OCI-LY7 (cell line): ENCODE measurements at regions not wholly inside any gene's neighbourhood (a gene's known extent, or its start where the extent isn't known, plus 50 kb on each side); places are given as distances from the start of the nearest gene placed in this dataset.
A peak's percentile ranks its signal among the peaks of the same experiment; 100 is the strongest.

Experiments
- BruUV-seq: library from RNA; stranded (reverse); fragments of 400-500 nt; replicated peaks from 2 replicates; lab custom pipeline; 2021; lab: Mats Ljungman, UMichigan
- CTCF ChIA-PET: fragments of 300-600 bp; sonication (Branson Sonifier 250); formaldehyde crosslinking; loops from one replicate; lab custom pipeline; 2022; ENCODE audit warnings: antibody characterized with exemption; ENCODE audit not compliant: unreplicated experiment; lab: Charles Lee
- POLR2A ChIA-PET: fragments of 300-600 bp; sonication (Branson Sonifier 250); formaldehyde crosslinking; loops from one replicate; lab custom pipeline; 2022; ENCODE audit warnings: antibody characterized with exemption; lab: Charles Lee
- DNase-seq: peaks from one replicate; pipeline ENCODE4 v3.0.0-alpha.2; 2015; ENCODE audit warnings: low spot score
- H2AFZ ChIP-seq: fragments of 200-600 bp; sonication (generic), shearing (Covaris generic); 2 replicates; pipeline ENCODE4 v1.6.1; 2014; ENCODE audit warnings: mild to moderate bottlenecking, antibody characterized with exemption, low read length, moderate library complexity
- H3K27ac ChIP-seq: fragments of 200-600 bp; sonication (generic); 2 replicates; pipeline ENCODE4 v1.5.1; 2014; ENCODE audit warnings: mixed run types, low read depth, mild to moderate bottlenecking, moderate library complexity, low read length, inconsistent platforms; ENCODE audit not compliant: poor library complexity, severe bottlenecking
- H3K36me3 ChIP-seq: fragments of 200-600 bp; sonication (generic); 2 replicates; pipeline ENCODE4 v1.6.1; 2014; ENCODE audit warnings: mild to moderate bottlenecking, antibody characterized with exemption, low read length, moderate library complexity, mixed read lengths; ENCODE audit not compliant: insufficient read depth
- H3K4me1 ChIP-seq: fragments of 200-600 bp; sonication (generic); 2 replicates; pipeline ENCODE4 v1.5.1; 2014; ENCODE audit warnings: mild to moderate bottlenecking, low read length; ENCODE audit not compliant: insufficient read depth, poor library complexity, severe bottlenecking
- H3K4me2 ChIP-seq: fragments of 200-600 bp; sonication (generic); 2 replicates; pipeline ENCODE4 v1.6.1; 2014; ENCODE audit warnings: mild to moderate bottlenecking, low read length
- H3K4me3 ChIP-seq: fragments of 200-600 bp; sonication (generic); 2 replicates; pipeline ENCODE4 v1.5.1; 2014; ENCODE audit warnings: mild to moderate bottlenecking, low read depth, low read length; ENCODE audit not compliant: poor library complexity, severe bottlenecking
- H3K79me2 ChIP-seq: fragments of 200-600 bp; sonication (generic); 2 replicates; pipeline ENCODE4 v1.6.1; 2016; ENCODE audit warnings: low read depth, mild to moderate bottlenecking, low read length, moderate library complexity, mixed read lengths; ENCODE audit not compliant: insufficient read depth
- H3K9me2 ChIP-seq: fragments of 200-600 bp; sonication (generic); 2 replicates; pipeline ENCODE4 v1.6.1; 2016; ENCODE audit warnings: mild to moderate bottlenecking, low read length, mixed read lengths; ENCODE audit not compliant: insufficient read depth
- H3K9me3 ChIP-seq: fragments of 200-600 bp; sonication (generic); 2 replicates; pipeline ENCODE4 v1.6.1; 2014; ENCODE audit warnings: mild to moderate bottlenecking, mixed run types, low read length, mixed read lengths
- H4K20me1 ChIP-seq: fragments of 200-600 bp; sonication (generic); 2 replicates; pipeline ENCODE4 v1.6.1; 2014; ENCODE audit warnings: mild to moderate bottlenecking, antibody characterized with exemption, low read length, moderate library complexity, mixed read lengths; ENCODE audit not compliant: insufficient read depth
- EZH2phosphoT487 ChIP-seq: fragments of 200-600 bp; sonication (generic); IDR thresholded peaks from 2 replicates; pipeline ENCODE4 v1.6.1; 2018; ENCODE audit warnings: low read depth, borderline replicate concordance, mild to moderate bottlenecking, mixed run types, antibody characterized with exemption, low read length, moderate library complexity, mixed read lengths
- intact Hi-C: fragments of 100-400 bp; cut with micrococcal nuclease; formaldehyde crosslinking; loops from one replicate; pipeline ENCODE4 v1.10.0; 2022; ENCODE audit not compliant: unreplicated experiment
- TF ChIP-seq, protein P1 (sequence below): fragments of 200-600 bp; sonication (generic); conservative IDR thresholded peaks from 2 replicates; pipeline ENCODE4 v1.5.1; 2014; ENCODE audit warnings: mild to moderate bottlenecking, antibody characterized with exemption, low read length, moderate library complexity, mixed read lengths

DNA sequence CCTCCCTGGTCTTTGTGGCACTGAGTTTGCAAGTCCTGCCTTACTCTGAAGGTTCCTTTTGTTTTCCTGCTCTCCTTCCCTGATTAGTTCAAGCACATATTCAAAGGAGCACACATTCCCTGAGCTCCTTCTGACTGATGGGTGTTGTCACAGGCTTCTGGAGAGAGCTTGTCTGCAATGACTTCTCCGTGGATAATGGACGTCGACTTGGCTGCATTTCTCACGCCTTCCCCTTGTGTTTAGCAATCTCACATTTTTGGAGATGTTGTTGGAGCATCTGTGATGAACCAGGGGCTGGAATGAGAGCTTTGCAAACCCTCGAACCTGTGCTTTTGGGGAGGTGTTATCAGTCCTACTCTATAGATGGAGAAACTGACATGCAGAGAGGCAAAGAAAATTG lies 375.4 kb upstream of the PROK2 start:
- Histone ChIP-seq H3K36me3 (no peaks in the 10 kb centered on the region), H3K79me2 (no peaks in the 10 kb centered on the region), H3K27ac (no peak overlapping the region), H4K20me1 (no peaks in the 10 kb centered on the region), H3K4me3 (no peak overlapping the region), H3K9me2 (no peaks in the 10 kb centered on the region), H3K4me1 (peaks cover 50% of the 10 kb centered on the region), H2AFZ (no peak overlapping the region), H3K4me2 (no peak overlapping the region), H3K9me3 (no peaks in the 10 kb centered on the region)
- CTCF ChIA-PET = no interaction called here
- intact Hi-C loops = loop anchor here (5.0 kb wide), 3 partner anchors 283 to 662 kb away; no protein-coding TSS in a partner anchor
- POLR2A ChIA-PET = no interaction called here
- DNase-seq = no peak
- TF ChIP-seq EZH2phosphoT487 = no peak
- TF ChIP-seq, protein P1, sequence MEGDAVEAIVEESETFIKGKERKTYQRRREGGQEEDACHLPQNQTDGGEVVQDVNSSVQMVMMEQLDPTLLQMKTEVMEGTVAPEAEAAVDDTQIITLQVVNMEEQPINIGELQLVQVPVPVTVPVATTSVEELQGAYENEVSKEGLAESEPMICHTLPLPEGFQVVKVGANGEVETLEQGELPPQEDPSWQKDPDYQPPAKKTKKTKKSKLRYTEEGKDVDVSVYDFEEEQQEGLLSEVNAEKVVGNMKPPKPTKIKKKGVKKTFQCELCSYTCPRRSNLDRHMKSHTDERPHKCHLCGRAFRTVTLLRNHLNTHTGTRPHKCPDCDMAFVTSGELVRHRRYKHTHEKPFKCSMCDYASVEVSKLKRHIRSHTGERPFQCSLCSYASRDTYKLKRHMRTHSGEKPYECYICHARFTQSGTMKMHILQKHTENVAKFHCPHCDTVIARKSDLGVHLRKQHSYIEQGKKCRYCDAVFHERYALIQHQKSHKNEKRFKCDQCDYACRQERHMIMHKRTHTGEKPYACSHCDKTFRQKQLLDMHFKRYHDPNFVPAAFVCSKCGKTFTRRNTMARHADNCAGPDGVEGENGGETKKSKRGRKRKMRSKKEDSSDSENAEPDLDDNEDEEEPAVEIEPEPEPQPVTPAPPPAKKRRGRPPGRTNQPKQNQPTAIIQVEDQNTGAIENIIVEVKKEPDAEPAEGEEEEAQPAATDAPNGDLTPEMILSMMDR = no peak
- BruUV-seq = no TSS peak

DNA sequence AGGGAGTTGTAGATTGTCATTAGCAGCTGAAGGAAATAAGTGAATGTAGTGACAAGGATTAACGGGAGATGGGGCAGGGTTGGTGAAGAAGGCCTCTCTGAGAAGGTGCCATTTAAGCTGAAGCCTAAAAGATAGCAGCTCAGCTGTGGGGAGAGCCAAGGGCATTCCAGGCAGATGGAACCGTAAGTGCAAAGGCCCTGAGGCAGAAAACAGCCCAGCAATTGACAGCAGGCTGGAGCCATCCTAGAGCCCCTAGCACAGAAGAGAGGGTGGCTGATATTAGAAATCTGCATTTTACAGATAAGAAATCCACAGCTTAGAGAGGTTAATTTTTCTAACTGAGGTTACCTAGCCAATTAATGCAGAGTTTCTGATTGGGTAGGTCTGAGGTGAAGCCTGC lies 374.5 kb upstream of the PROK2 start:
- CTCF ChIA-PET = interaction anchor here (0.6 kb wide), 1 partner anchor 1210 kb away, joined by 5 read pairs; no protein-coding TSS in a partner anchor
- Histone ChIP-seq H3K9me2 (no peaks in the 10 kb centered on the region), H3K36me3 (no peaks in the 10 kb centered on the region), H3K9me3 (peaks cover under 1% of the 10 kb centered on the region; the same call in 1 of the 2 replicates), H4K20me1 (no peaks in the 10 kb centered on the region), H3K4me3 (no peak overlapping the region), H3K79me2 (no peaks in the 10 kb centered on the region), H3K4me1 (peaks cover 42% of the 10 kb centered on the region), H3K27ac (no peak overlapping the region), H3K4me2 (no peak overlapping the region), H2AFZ (no peak overlapping the region)
- DNase-seq = no peak
- POLR2A ChIA-PET = no interaction called here
- intact Hi-C loops = no loop called here
- no TSS peak for BruUV-seq
- TF ChIP-seq, protein P1 = no peak
- no peak for TF ChIP-seq EZH2phosphoT487

DNA sequence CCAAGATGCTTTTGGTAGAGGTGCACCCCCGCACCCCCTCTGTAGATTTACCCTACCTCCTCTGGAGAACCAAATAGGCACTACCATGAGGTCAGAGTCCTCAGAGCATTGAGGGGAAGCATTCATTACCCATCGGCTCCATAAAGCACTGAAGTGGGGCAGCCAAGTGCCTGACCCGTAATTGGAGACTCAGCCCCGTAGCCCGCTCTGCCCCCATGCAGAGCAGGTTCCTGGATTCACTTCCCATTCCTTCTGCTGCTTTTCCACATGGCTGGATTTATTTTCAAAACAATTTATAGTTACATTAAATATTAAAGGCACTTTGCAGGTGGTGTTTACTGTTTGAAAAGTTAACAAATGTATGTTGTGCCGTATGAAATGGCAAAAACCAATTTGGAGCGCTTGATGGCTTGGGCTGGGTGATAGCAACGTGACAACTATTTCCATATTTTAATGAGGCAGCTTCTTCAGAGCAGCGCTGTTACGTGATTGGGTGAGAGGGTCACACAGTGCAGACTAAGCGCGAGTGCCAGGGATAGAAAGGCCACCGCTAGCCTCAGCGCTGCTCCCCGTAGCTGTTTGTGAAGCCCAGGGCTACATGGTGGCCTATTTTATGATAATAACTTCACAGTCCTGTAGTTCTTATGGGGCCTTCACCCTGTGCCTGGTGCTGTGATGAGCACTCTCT lies 373.8 kb upstream of the PROK2 start:
- POLR2A ChIA-PET = interaction anchor here (1.1 kb wide), 1 partner anchor 258 kb away, joined by 4 read pairs; no protein-coding TSS in a partner anchor
- Histone ChIP-seq H3K9me2 (no peaks in the 10 kb centered on the region), H3K27ac (no peak overlapping the region), H3K36me3 (no peaks in the 10 kb centered on the region), H3K4me1 (peaks cover 36% of the 10 kb centered on the region), H3K4me3 (no peak overlapping the region), H3K4me2 (peak overlapping the region; percentile 13), H3K79me2 (no peaks in the 10 kb centered on the region), H3K9me3 (peaks cover 7% of the 10 kb centered on the region; the same call in 1 of the 2 replicates), H4K20me1 (no peaks in the 10 kb centered on the region), H2AFZ (no peak overlapping the region)
- DNase-seq = no peak
- intact Hi-C loops = no loop called here
- BruUV-seq = no TSS peak
- no peak for TF ChIP-seq EZH2phosphoT487
- TF ChIP-seq, protein P1 = no peak
- CTCF ChIA-PET = interaction anchor here (0.6 kb wide), 1 partner anchor 1209 kb away, joined by 5 read pairs; no protein-coding TSS in a partner anchor
